ENCODE measurements at regions not wholly inside any gene's neighbourhood (a gene's known extent, or its start where the extent isn't known, plus 50 kb on each side); places are given as distances from the start of the nearest gene placed in this dataset.
"Not testable (repeated sequence)": the region's sequence is repeated elsewhere in the genome, so short reads cannot be mapped to it uniquely, and the experiment has no call there.

DNA sequence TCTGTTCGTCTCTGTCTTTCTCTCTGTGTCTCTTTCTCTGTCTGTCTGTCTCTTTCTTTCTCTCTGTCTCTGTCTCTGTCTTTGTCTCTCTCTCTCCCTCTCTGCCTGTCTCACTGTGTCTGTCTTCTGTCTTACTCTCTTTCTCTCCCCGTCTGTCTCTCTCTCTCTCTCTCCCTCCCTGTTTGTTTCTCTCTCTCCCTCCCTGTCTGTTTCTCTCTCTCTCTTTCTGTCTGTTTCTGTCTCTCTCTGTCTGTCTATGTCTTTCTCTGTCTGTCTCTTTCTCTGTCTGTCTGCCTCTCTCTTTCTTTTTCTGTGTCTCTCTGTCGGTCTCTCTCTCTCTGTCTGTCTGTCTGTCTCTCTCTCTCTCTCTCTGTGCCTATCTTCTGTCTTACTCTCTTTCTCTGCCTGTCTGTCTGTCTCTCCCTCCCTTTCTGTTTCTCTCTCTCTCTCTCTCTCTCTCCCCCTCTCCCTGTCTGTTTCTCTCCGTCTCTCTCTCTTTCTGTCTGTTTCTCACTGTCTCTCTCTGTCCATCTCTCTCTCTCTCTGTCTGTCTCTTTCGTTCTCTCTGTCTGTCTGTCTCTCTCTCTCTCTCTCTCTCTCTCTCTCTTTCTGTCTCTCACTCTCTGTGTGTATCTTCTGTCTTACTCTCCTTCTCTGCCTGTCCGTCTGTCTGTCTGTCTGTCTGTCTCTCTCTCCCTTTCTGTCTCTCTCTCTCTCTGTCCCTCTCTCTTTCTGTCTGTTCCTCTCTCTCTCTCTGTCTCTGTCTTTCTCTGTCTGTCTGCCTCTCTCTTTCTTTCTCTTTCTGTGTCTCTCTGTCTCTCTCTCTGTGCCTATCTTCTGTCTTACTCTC is 2065.9 kb upstream of the TPTE start:
- DNase-seq (ENCODE audit: low read depth in 3 of 3): not testable (repeated sequence)

DNA sequence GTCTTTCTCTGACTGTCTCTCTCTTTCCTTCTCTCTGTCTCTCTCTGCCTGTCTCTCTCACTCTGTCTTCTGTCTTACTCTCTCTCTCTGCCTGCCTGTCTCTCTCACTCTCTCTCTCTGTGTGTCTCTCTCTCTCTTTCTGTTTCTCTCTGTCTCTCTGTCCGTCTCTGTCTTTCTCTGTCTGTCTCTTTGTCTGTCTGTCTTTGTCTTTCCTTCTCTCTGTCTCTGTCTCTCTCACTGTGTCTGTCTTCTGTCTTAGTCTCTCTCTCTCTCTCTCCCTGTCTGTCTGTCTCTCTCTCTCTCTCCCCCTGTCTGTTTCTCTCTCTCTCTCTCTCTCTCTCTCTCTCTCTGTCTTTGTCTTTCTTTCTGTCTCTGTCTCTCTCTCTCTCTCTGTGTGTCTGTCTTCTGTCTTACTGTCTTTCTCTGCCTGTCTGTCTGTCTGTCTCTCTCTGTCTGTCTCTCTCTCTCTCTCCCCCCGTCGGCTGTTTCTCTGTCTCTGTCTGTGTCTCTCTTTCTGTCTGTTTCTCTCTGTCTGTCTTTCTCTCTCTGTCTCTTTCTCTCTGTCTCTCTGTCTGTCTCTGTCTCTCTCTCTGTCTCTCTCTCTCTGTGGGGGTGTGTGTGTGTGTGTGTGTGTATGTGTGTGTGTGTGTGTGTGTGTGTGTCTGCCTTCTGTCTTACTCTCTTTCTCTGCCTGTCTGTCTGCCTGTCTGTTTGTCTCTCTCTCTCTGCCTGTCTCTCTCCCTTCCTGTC is 2056.8 kb upstream of the TPTE start:
- DNase-seq (ENCODE audit: low read depth in 3 of 3): not testable (repeated sequence)

DNA sequence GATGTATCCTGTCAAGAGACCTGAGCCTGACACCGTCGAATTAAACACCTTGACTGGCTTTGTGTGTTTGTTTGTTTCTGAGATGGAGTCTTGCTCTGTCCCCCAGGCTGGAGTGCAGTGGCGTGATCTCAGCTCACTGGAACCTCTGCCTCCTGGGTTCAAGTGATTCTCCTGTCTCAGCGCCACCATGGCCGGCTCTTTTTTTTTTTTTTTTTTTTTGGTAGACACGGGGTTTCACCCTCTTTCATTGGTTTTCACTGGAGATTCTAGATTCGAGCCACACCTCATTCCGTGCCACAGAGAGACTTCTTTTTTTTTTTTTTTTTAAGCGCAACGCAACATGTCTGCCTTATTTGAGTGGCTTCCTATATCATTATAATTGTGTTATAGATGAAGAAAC is 2054.7 kb upstream of the TPTE start:
- not testable (repeated sequence) for DNase-seq (ENCODE audit: low read depth in 3 of 3)

Measured in stimulated activated CD4-positive, alpha-beta T cell treated with anti-CD3 and anti-CD28 coated beads, TNF-alpha, amount 100 ng/mL, for 4 hours (primary cell).